GM23338 (cell line): ENCODE measurements at regions not wholly inside any gene's neighbourhood (a gene's known extent, or its start where the extent isn't known, plus 50 kb on each side); places are given as distances from the start of the nearest gene placed in this dataset.

Experiments
- ATAC-seq: fragments of 200-7000 bp; cut with Tn5 transposase; 3 replicates; pipeline ENCODE4 v1.9.1; 2020
- DNase-seq: peaks from one replicate; pipeline ENCODE4 v3.0.0-alpha.2; 2015; ENCODE audit warnings: low spot score
- H2AFZ ChIP-seq: fragments of 200-600 bp; sonication (generic); 2 replicates; pipeline ENCODE4 v1.8.0; 2016; ENCODE audit warnings: antibody characterized with exemption, mild to moderate bottlenecking, moderate library complexity
- H3F3A ChIP-seq: fragments of 200-600 bp; sonication (generic); replicated peaks from 2 replicates; pipeline ENCODE4 v1.8.0; 2017; ENCODE audit warnings: antibody characterized with exemption, mixed run types, low read depth
- H3K27ac ChIP-seq: fragments of 200-600 bp; sonication (generic); 2 replicates; pipeline ENCODE4 v1.6.1; 2016; ENCODE audit warnings: low read depth
- H3K27me3 ChIP-seq: fragments of 200-600 bp; sonication (generic); 2 replicates; pipeline ENCODE4 v1.8.0; 2016; ENCODE audit warnings: mild to moderate bottlenecking, mixed run types, moderate library complexity; ENCODE audit not compliant: insufficient read depth
- H3K36me3 ChIP-seq: fragments of 200-600 bp; sonication (generic); 2 replicates; pipeline ENCODE4 v1.8.0; 2016; ENCODE audit warnings: mild to moderate bottlenecking; ENCODE audit not compliant: insufficient read depth
- H3K4me1 ChIP-seq: fragments of 200-600 bp; sonication (generic); 2 replicates; pipeline ENCODE4 v1.8.0; 2016; ENCODE audit warnings: mild to moderate bottlenecking, moderate library complexity; ENCODE audit not compliant: insufficient read depth
- H3K4me2 ChIP-seq: fragments of 200-600 bp; sonication (generic); 2 replicates; pipeline ENCODE4 v1.7.1; 2017; ENCODE audit warnings: mixed run types
- H3K4me3 ChIP-seq: fragments of 200-600 bp; sonication (generic); 2 replicates; pipeline ENCODE4 v1.6.1; 2016; ENCODE audit warnings: mixed run types
- H3K79me2 ChIP-seq: fragments of 200-600 bp; sonication (generic); replicated peaks from 2 replicates; pipeline ENCODE4 v1.8.0; 2017; ENCODE audit warnings: mild to moderate bottlenecking; ENCODE audit not compliant: insufficient read depth
- H3K9me2 ChIP-seq: fragments of 200-600 bp; sonication (generic); 2 replicates; pipeline ENCODE4 v1.8.0; 2017; ENCODE audit not compliant: insufficient read depth
- H4K20me1 ChIP-seq: fragments of 200-600 bp; sonication (generic); replicated peaks from 2 replicates; pipeline ENCODE4 v1.8.0; 2017; ENCODE audit warnings: mild to moderate bottlenecking; ENCODE audit not compliant: insufficient read depth
- H3K27ac Mint-ChIP-seq: 2 replicates; pipeline ENCODE4 v1.8.0; 2020; ENCODE audit warnings: inconsistent platforms, mild to moderate bottlenecking, moderate library complexity, mixed read lengths
- H3K27me3 Mint-ChIP-seq: 3 replicates; pipeline ENCODE4 v1.8.0; 2022; ENCODE audit warnings: low read depth, mild to moderate bottlenecking, moderate library complexity, mixed read lengths, inconsistent platforms; ENCODE audit not compliant: insufficient read depth, poor library complexity
- H3K36me3 Mint-ChIP-seq: 3 replicates; pipeline ENCODE4 v1.8.0; 2021; ENCODE audit warnings: low read depth, mild to moderate bottlenecking, inconsistent platforms, moderate library complexity, mixed read lengths
- H3K4me1 Mint-ChIP-seq: 3 replicates; pipeline ENCODE4 v1.8.0; 2020; ENCODE audit warnings: mild to moderate bottlenecking, inconsistent platforms, mixed read lengths
- H3K4me3 Mint-ChIP-seq: 3 replicates; pipeline ENCODE4 v1.8.0; 2021; ENCODE audit warnings: moderate library complexity, mild to moderate bottlenecking, inconsistent platforms, mixed read lengths
- H3K9me3 Mint-ChIP-seq: 3 replicates; pipeline ENCODE4 v1.8.0; 2020; ENCODE audit warnings: moderate library complexity, mild to moderate bottlenecking, inconsistent platforms, mixed read lengths
- EZH2 ChIP-seq: fragments of 200-600 bp; sonication (generic); IDR thresholded peaks from one replicate; pipeline ENCODE4 v1.8.0; 2017; ENCODE audit warnings: antibody characterized with exemption, mild to moderate bottlenecking, low read depth; ENCODE audit not compliant: unreplicated experiment
- EZH2phosphoT487 ChIP-seq: fragments of 200-600 bp; sonication (generic); IDR thresholded peaks from one replicate; pipeline ENCODE4 v1.8.1; 2018; ENCODE audit warnings: antibody characterized with exemption; ENCODE audit not compliant: unreplicated experiment
- NANOG ChIP-seq: IDR thresholded peaks from 2 replicates; pipeline ENCODE4 v1.6.1; 2016; ENCODE audit warnings: antibody characterized with exemption, borderline replicate concordance
- STAT1 ChIP-seq: IDR thresholded peaks from one replicate; pipeline ENCODE4 v1.6.1; 2016; ENCODE audit warnings: antibody characterized with exemption; ENCODE audit not compliant: unreplicated experiment
- ZNF114 ChIP-seq: fragments of 250-450 bp; sonication (Bioruptor Pico); IDR thresholded peaks from 2 replicates; pipeline ENCODE4 v1.5.0; 2020; ENCODE audit warnings: mild to moderate bottlenecking, moderate library complexity
- TF ChIP-seq, protein P1 (sequence below): fragments of 250-450 bp; sonication (Bioruptor Pico); IDR thresholded peaks from 2 replicates; pipeline ENCODE4 v1.5.0; 2020; ENCODE audit warnings: mild to moderate bottlenecking, moderate library complexity
- TF ChIP-seq, protein P2 (sequence below), 2 experiments: fragments of 200-600 bp in 1 of 2; sonication (generic) in 1 of 2; conservative IDR thresholded peaks; 2 replicates each; pipeline versions ENCODE4 v1.5.1 to v1.6.1; 2016 to 2017; ENCODE audit warnings: antibody characterized with exemption in 2 of 2, low read depth in 2 of 2, mild to moderate bottlenecking in 2 of 2, moderate library complexity in 1 of 2

DNA sequence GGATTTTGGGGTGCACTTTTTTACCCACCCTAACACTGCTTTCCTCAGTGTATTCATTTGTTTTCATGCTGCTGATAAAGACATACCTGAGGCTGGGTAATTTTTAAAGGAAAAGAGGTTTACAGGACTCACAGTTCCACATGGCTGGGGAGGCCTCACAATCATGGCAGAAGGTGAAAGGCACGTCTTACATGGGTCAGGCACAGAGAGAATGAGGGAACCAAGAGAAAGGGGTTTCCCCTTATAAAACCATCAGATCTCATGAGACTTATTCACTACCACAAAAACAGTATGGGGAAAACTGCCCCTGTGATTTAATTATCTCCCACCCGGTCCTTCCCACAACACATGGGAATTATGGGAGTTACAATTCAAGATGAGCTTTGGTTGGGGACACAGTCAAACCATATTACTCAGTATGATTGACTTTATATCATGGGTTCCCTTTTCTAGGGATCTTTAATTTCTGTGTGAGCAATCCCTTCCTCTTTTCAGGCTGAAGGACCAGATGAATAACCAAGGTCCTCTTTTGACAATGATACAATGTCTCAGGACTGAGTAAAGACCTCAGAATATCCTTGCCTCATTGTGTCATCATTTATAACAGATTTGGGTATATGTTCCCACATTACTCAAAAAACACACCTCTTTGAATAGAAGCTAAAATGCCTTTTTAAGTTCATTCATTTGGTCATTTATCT, 100.1 kb upstream of the TRIB2 start (continued):
- TF ChIP-seq, protein P1, sequence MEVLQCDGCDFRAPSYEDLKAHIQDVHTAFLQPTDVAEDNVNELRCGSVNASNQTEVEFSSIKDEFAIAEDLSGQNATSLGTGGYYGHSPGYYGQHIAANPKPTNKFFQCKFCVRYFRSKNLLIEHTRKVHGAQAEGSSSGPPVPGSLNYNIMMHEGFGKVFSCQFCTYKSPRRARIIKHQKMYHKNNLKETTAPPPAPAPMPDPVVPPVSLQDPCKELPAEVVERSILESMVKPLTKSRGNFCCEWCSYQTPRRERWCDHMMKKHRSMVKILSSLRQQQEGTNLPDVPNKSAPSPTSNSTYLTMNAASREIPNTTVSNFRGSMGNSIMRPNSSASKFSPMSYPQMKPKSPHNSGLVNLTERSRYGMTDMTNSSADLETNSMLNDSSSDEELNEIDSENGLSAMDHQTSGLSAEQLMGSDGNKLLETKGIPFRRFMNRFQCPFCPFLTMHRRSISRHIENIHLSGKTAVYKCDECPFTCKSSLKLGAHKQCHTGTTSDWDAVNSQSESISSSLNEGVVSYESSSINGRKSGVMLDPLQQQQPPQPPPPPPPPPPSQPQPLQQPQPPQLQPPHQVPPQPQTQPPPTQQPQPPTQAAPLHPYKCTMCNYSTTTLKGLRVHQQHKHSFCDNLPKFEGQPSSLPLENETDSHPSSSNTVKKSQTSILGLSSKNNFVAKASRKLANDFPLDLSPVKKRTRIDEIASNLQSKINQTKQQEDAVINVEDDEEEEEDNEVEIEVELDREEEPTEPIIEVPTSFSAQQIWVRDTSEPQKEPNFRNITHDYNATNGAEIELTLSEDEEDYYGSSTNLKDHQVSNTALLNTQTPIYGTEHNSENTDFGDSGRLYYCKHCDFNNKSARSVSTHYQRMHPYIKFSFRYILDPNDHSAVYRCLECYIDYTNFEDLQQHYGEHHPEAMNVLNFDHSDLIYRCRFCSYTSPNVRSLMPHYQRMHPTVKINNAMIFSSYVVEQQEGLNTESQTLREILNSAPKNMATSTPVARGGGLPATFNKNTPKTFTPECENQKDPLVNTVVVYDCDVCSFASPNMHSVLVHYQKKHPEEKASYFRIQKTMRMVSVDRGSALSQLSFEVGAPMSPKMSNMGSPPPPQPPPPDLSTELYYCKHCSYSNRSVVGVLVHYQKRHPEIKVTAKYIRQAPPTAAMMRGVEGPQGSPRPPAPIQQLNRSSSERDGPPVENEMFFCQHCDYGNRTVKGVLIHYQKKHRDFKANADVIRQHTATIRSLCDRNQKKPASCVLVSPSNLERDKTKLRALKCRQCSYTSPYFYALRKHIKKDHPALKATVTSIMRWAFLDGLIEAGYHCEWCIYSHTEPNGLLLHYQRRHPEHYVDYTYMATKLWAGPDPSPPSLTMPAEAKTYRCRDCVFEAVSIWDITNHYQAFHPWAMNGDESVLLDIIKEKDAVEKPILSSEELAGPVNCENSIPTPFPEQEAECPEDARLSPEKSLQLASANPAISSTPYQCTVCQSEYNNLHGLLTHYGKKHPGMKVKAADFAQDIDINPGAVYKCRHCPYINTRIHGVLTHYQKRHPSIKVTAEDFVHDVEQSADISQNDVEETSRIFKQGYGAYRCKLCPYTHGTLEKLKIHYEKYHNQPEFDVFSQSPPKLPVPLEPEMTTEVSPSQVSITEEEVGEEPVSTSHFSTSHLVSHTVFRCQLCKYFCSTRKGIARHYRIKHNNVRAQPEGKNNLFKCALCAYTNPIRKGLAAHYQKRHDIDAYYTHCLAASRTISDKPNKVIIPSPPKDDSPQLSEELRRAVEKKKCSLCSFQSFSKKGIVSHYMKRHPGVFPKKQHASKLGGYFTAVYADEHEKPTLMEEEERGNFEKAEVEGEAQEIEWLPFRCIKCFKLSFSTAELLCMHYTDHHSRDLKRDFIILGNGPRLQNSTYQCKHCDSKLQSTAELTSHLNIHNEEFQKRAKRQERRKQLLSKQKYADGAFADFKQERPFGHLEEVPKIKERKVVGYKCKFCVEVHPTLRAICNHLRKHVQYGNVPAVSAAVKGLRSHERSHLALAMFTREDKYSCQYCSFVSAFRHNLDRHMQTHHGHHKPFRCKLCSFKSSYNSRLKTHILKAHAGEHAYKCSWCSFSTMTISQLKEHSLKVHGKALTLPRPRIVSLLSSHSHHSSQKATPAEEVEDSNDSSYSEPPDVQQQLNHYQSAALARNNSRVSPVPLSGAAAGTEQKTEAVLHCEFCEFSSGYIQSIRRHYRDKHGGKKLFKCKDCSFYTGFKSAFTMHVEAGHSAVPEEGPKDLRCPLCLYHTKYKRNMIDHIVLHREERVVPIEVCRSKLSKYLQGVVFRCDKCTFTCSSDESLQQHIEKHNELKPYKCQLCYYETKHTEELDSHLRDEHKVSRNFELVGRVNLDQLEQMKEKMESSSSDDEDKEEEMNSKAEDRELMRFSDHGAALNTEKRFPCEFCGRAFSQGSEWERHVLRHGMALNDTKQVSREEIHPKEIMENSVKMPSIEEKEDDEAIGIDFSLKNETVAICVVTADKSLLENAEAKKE (CRISPR knock-in tag): no peak
- TF ChIP-seq STAT1 (no peak), EZH2 (no peak)

DNA sequence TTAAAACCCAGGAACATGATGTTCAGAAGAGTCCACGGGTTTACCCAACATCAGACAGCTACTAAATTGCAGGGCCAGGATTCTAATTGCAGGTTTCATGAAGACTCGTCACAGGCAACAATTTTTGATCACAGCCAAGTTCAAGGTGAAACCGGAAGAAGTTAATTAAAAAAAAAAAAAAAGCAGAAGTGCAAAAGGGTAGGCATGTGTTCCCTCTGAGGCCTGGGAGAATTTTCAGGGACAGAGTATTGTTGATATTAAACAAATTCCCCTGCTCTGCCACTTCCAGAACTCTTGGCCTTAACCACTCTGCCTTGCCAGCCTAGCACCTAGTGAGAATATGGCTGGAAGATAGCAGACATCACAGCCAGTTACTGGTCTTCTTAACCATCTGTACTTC, 99.4 kb upstream of the TRIB2 start:
- H3K27me3 ChIP-seq: no peaks in the 10 kb centered on the region
- Mint-ChIP-seq H3K4me1 (peaks cover 7% of the 10 kb centered on the region), H3K27me3 (peaks cover 2% of the 10 kb centered on the region), H3K27ac (no peak overlapping the region), H3K9me3 (no peaks in the 10 kb centered on the region), H3K36me3 (no peaks in the 10 kb centered on the region), H3K4me3 (no peak overlapping the region)
- H3K4me3 ChIP-seq: no peak overlapping the region
- no peaks in the 10 kb centered on the region for H3K36me3 ChIP-seq
- H3K79me2 ChIP-seq: no peaks in the 10 kb centered on the region
- H3K27ac ChIP-seq: no peak overlapping the region
- peaks cover 5% of the 10 kb centered on the region; the same call in 1 of the 2 replicates for H3K9me2 ChIP-seq
- H3K4me2 ChIP-seq: no peak overlapping the region
- H2AFZ ChIP-seq: no peak overlapping the region
- ATAC-seq (no peak), DNase-seq (no peak)
- no peaks in the 10 kb centered on the region for H3F3A ChIP-seq
- no peaks in the 10 kb centered on the region for H4K20me1 ChIP-seq
- H3K4me1 ChIP-seq: no peaks in the 10 kb centered on the region
- TF ChIP-seq NANOG (no peak), EZH2phosphoT487 (no peak), STAT1 (no peak), EZH2 (no peak), ZNF114 (no peak)
- TF ChIP-seq, protein P1 (CRISPR knock-in tag): no peak
- TF ChIP-seq, protein P2, sequence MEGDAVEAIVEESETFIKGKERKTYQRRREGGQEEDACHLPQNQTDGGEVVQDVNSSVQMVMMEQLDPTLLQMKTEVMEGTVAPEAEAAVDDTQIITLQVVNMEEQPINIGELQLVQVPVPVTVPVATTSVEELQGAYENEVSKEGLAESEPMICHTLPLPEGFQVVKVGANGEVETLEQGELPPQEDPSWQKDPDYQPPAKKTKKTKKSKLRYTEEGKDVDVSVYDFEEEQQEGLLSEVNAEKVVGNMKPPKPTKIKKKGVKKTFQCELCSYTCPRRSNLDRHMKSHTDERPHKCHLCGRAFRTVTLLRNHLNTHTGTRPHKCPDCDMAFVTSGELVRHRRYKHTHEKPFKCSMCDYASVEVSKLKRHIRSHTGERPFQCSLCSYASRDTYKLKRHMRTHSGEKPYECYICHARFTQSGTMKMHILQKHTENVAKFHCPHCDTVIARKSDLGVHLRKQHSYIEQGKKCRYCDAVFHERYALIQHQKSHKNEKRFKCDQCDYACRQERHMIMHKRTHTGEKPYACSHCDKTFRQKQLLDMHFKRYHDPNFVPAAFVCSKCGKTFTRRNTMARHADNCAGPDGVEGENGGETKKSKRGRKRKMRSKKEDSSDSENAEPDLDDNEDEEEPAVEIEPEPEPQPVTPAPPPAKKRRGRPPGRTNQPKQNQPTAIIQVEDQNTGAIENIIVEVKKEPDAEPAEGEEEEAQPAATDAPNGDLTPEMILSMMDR (conservative IDR thresholded peaks at IDR 0.05; ENCODE audit: low read depth in 2 of 2): no peak
